ENCODE measurements at regions not wholly inside any gene's neighbourhood (a gene's known extent, or its start where the extent isn't known, plus 50 kb on each side); places are given as distances from the start of the nearest gene placed in this dataset.

DNA sequence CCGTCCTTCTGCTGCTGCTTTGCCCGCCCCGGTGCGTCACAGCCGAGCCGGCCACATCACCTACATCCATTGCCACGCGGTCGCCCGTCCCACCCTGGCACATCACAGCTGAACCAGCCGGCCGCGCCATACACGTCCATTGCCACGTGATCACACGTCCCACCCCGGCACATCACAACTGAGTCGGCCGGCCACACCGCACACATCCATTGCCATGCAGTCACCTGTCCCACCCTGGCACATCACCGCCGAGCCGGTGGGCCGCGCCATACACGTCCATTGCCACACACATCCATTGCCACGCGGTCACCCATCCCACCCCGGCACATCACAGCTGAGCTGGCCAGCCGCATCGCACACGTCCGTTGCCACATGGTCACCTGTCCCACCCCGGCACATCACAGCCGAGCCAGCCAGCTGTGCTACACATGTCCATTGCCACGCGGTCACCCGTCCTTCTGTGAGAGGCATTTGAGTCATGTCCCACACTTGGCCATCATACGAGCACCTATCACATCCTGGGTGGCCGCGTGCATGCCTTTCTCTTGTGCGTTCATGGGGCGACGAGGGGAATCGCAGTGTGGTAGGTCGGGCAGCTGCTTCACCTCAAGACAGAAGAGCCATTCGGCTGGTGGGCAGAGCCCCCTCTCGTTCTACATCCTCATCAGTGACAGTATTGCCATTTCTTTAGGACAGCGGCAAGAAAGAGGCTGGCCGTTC is 58.6 kb downstream of the JAKMIP3 start:
- H3K4me2 ChIP-seq (replicated peaks; ENCODE audit: extremely low read depth, low read length, poor library complexity, severe bottlenecking): no peak overlapping the region
- H2AFZ ChIP-seq (ENCODE audit: insufficient read depth, low read depth, low read length, poor library complexity, severe bottlenecking): no peak overlapping the region
- no peaks in the 10 kb centered on the region for H3K27me3 ChIP-seq (ENCODE audit: control insufficient read depth in 2 of 2, insufficient read depth in 2 of 2, low read length in 2 of 2)
- no peak for DNase-seq
- no peaks in the 10 kb centered on the region for H3K36me3 ChIP-seq (replicated peaks in 1 of 2; ENCODE audit: control insufficient read depth in 1 of 2, insufficient read depth in 2 of 2, low read length in 2 of 2)
- Mint-ChIP-seq H3K27me3 (ENCODE audit: low read depth in 3 of 3) (peaks cover 8 to 16% (median 15%) of the 10 kb centered on the region in 3 donors), H3K4me1 (no peaks in the 10 kb centered on the region), H3K27ac (no peak overlapping the region), H3K9me3 (peaks cover 0 to 6% (median 0%) of the 10 kb centered on the region in 7 donors), H3K4me3 (no peak overlapping the region), H3K36me3 (no peaks in the 10 kb centered on the region)
- 94% methylated on average over 50 of the region's 50 CpGs for WGBS (ENCODE audit: insufficient coverage)
- H3K4me3 ChIP-seq (replicated peaks in 1 of 3; ENCODE audit: low read depth in 2 of 3, low read length in 3 of 3): no peak overlapping the region
- no peaks in the 10 kb centered on the region for H3K9me3 ChIP-seq (replicated peaks in 1 of 2; ENCODE audit: control insufficient read depth in 1 of 2, insufficient read depth in 1 of 2, low read length in 2 of 2)
- H3K27ac ChIP-seq (ENCODE audit: low read depth in 1 of 2, low read length in 2 of 2): no peak overlapping the region
- H3K4me1 ChIP-seq (ENCODE audit: control insufficient read depth in 1 of 2, insufficient read depth in 2 of 2, low read length in 2 of 2): no peaks in the 10 kb centered on the region
- TF ChIP-seq, protein P1, sequence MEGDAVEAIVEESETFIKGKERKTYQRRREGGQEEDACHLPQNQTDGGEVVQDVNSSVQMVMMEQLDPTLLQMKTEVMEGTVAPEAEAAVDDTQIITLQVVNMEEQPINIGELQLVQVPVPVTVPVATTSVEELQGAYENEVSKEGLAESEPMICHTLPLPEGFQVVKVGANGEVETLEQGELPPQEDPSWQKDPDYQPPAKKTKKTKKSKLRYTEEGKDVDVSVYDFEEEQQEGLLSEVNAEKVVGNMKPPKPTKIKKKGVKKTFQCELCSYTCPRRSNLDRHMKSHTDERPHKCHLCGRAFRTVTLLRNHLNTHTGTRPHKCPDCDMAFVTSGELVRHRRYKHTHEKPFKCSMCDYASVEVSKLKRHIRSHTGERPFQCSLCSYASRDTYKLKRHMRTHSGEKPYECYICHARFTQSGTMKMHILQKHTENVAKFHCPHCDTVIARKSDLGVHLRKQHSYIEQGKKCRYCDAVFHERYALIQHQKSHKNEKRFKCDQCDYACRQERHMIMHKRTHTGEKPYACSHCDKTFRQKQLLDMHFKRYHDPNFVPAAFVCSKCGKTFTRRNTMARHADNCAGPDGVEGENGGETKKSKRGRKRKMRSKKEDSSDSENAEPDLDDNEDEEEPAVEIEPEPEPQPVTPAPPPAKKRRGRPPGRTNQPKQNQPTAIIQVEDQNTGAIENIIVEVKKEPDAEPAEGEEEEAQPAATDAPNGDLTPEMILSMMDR (IDR thresholded peaks at IDR 0.05): no peak
- no peak overlapping the region for H3K9ac ChIP-seq (ENCODE audit: insufficient read depth, low read length, poor library complexity, severe bottlenecking)
- no peaks in the 10 kb centered on the region for H4K20me1 ChIP-seq (ENCODE audit: insufficient read depth, low read length)
- no peaks in the 10 kb centered on the region for H3K79me2 ChIP-seq (ENCODE audit: insufficient read depth, low read length)
- intact Hi-C loops (cut with micrococcal nuclease): no loop called here

DNA sequence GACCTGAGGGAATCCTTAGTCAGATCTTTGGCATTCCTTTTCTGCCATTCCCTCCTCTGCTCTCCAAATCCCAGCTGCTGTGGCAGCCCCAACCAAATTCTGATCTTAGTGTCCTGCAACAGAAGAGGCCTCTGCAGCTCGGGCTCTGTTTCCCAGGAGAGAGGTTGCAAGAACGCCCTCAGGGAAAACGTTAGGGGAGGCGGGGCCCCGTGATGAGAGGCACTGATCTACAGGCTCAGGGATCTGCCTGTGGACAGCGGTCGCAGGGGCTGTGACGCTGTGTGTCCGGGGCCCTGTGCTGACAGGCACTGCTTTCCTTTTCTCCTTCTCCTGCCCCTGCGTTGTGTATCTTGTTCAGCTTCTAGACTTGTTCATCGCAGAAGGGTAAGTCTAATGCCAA is 57.3 kb upstream of the DPYSL4 start:
- Histone ChIP-seq H3K4me1 (ENCODE audit: control insufficient read depth in 1 of 2, insufficient read depth in 2 of 2, low read length in 2 of 2) (no peaks in the 10 kb centered on the region), H3K27ac (ENCODE audit: low read depth in 1 of 2, low read length in 2 of 2) (no peak overlapping the region), H2AFZ (ENCODE audit: insufficient read depth, low read depth, low read length, poor library complexity, severe bottlenecking) (no peak overlapping the region), H3K27me3 (ENCODE audit: control insufficient read depth in 2 of 2, insufficient read depth in 2 of 2, low read length in 2 of 2) (no peaks in the 10 kb centered on the region), H3K9me3 (replicated peaks in 1 of 2; ENCODE audit: control insufficient read depth in 1 of 2, insufficient read depth in 1 of 2, low read length in 2 of 2) (no peaks in the 10 kb centered on the region), H3K9ac (ENCODE audit: insufficient read depth, low read length, poor library complexity, severe bottlenecking) (no peak overlapping the region), H3K79me2 (ENCODE audit: insufficient read depth, low read length) (no peaks in the 10 kb centered on the region), H3K36me3 (replicated peaks in 1 of 2; ENCODE audit: control insufficient read depth in 1 of 2, insufficient read depth in 2 of 2, low read length in 2 of 2) (no peaks in the 10 kb centered on the region), H3K4me2 (replicated peaks; ENCODE audit: extremely low read depth, low read length, poor library complexity, severe bottlenecking) (no peak overlapping the region), H4K20me1 (ENCODE audit: insufficient read depth, low read length) (no peaks in the 10 kb centered on the region), H3K4me3 (replicated peaks in 1 of 3; ENCODE audit: low read depth in 2 of 3, low read length in 3 of 3) (no peak overlapping the region)
- H3K4me1 Mint-ChIP-seq: no peaks in the 10 kb centered on the region
- H3K36me3 Mint-ChIP-seq: no peaks in the 10 kb centered on the region
- WGBS (ENCODE audit: insufficient coverage): 82% methylated on average over 11 of the region's 11 CpGs
- peaks cover 13 to 24% (median 13%) of the 10 kb centered on the region in 3 donors for H3K27me3 Mint-ChIP-seq (ENCODE audit: low read depth in 3 of 3)
- TF ChIP-seq, protein P1 (IDR thresholded peaks at IDR 0.05): no peak
- no peak overlapping the region for H3K27ac Mint-ChIP-seq
- no peak overlapping the region for H3K4me3 Mint-ChIP-seq
- H3K9me3 Mint-ChIP-seq: peaks cover 0 to 8% (median 3%) of the 10 kb centered on the region in 7 donors
- intact Hi-C loops (cut with micrococcal nuclease): no loop called here
- DNase-seq: no peak
